IPS-18c (cell line): ENCODE measurements at regions not wholly inside any gene's neighbourhood (a gene's known extent, or its start where the extent isn't known, plus 50 kb on each side); places are given as distances from the start of the nearest gene placed in this dataset.
"Not testable (repeated sequence)": the region's sequence is repeated elsewhere in the genome, so short reads cannot be mapped to it uniquely, and the experiment has no call there.

Experiments
- H3K4me3 ChIP-seq: 2 replicates; pipeline ENCODE4 v1.7.0; 2013; ENCODE audit warnings: low read depth, mild to moderate bottlenecking, low read length, moderate library complexity; ENCODE audit not compliant: insufficient read depth
- H3K9me3 ChIP-seq: one replicate; pipeline ENCODE4 v1.6.1; 2013; ENCODE audit warnings: mild to moderate bottlenecking, low read length, moderate library complexity; ENCODE audit not compliant: control insufficient read depth, insufficient read depth

DNA sequence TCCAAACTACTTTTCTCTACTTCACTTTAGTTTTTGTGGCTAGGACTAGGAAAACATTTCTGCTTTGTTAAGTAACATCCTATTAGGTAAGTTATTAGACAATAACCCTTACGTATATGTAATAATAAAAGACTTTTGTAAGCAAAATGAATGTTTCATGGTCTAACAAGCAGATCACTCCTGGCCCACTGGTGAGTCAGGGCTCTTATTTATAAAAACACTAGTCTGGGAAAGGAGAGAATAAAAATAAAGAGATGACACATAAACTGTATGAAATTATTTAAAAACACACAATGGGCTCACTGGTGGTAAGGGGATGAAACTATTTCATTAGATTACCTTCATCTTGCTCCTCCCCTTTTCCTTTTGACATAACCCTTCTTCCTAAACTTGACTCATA, 2212.2 kb upstream of the ACO1 start:
- H3K4me3 ChIP-seq: no peak overlapping the region

DNA sequence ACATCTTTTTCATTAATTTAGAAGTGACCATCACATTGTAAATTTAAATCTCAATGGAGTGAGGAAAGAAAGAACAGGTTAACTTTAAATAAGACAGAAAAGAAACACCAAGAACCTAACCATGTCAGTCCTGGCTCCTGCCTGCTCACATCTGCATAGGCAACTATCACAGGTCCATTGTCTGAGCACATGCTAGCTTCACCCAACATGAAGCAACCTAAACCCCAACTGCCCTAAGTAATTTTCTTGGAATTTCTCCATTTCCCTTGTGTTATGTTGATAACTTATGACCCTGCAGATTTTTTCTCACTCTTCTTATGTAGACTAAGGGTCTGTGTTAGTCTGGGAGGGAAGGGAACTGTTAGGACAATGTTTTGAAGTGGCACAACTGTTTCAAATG, 2205.8 kb upstream of the ACO1 start:
- Histone ChIP-seq H3K4me3 (no peak overlapping the region), H3K9me3 (no peaks in the 10 kb centered on the region)

More for the DNA sequence above, 2212.2 kb upstream of the ACO1 start:
- H3K9me3 ChIP-seq: no peaks in the 10 kb centered on the region

DNA sequence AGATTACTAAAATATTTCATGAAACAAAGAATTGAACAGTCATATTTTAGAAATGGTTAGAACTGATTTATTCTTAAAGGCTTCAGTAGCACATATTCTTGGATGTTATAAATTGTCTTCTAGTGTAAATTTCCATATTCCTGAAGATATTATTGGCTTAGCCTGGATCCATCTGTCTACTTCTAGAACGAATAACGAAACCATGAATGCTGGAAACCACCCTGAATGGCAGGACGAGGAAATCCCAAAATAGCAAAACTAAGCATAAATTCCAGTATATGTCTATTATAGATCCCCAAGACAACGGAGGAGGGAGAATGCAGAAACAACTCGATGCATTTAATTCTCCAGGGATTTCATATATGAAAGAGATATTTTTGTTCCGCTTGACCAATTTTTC, 2191.0 kb upstream of the ACO1 start:
- Histone ChIP-seq H3K4me3 (no peak overlapping the region), H3K9me3 (no peaks in the 10 kb centered on the region)

DNA sequence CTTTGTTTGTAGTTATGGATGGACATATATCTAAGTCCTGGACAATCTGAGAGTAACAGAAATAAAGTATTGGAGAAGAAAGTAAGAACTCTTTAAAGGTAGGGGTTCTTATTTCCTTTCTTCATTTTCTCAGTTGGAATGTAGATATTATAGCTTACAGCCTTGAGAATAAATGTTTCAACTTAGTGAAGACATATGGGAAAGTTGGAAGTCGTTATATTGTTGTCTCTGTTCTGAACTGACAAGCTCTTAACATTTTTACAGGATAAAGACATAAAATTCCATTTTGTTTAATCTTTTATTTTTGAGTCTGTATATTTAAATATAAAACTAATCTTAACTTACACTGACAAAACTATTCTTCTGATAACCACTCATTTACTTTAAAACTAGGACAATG, 2187.5 kb upstream of the ACO1 start:
- H3K4me3 ChIP-seq: no peak overlapping the region
- H3K9me3 ChIP-seq: no peaks in the 10 kb centered on the region

DNA sequence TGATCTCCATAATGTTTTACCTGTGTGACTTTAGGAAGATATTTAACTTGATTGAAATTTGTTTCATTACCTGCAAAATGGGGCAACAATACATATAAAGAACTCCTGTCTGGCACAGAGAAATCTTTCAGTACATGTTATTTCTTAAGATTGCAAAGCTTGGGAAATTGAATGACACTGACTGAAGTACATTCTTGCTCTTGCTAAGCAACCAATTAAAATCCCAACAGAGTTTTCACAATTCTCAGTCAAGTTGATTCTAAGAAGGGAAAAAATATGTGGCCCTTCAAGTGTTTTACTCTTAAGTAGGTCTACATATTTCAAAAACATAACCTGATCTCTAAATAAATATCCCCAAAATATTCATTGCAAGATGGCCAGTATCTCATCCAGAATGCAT, 2187.0 kb upstream of the ACO1 start:
- no peak overlapping the region for H3K4me3 ChIP-seq
- no peaks in the 10 kb centered on the region for H3K9me3 ChIP-seq

DNA sequence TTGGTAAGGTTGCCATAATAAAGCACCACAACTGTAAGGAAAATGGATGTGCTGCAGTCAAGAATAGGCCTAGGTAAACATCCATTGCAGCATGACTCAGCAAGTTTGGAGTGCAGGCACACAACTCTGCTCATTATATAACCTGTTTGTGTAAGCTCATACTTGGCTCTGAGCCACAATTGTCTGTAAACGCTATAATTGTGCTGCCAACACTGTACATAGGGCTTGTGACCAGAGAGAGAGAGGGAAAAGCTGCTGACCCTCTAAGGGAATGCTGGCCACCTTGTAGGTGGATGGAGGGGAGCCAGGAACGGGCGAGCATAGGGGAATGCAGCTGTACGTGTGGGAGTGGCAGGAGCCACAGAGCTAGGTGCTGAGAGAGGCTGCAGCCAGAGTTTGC, 2186.5 kb upstream of the ACO1 start:
- H3K4me3 ChIP-seq: no peak overlapping the region
- H3K9me3 ChIP-seq: no peaks in the 10 kb centered on the region

DNA sequence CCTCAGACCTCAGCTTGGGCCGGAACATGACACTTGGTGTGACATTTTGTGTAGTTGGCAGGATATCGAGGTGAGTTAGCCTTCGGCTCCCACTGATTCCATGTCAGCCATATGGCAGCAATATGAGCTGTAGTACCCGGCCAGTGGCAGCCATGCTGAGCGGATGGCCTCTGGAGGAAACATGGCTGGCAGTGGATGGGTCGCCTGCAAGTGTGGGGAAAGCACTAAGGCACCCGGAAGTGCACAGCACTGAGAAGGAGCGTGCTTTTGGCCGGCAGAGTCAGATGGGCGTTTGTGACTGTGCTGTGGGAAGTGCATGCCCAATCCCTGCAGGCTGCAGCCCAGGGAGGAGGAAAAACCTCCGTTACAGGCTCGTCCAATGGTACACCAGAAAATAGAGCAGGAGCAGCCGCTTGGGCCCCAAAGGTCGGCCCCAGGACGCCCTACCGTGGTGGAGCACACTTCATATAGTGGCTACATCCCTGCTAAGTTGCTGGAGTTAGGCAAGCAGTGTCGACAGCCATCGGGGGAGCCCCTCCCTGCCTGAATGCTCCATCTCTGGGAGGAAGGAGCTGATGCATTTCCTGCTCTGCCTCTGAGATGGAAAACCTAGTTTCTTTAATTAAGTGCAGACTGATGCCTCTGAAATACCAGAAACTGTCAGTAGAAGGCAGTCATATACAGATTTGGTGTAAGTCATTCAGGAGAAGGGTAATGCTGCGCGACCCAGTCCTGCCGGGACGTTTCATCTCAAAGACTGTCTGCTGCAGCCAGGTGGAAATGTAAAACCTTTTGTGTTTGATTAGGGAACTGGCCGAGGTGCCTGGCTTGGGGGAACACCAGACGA, 2185.8 kb upstream of the ACO1 start:
- H3K9me3 ChIP-seq: no peaks in the 10 kb centered on the region
- no peak overlapping the region for H3K4me3 ChIP-seq

DNA sequence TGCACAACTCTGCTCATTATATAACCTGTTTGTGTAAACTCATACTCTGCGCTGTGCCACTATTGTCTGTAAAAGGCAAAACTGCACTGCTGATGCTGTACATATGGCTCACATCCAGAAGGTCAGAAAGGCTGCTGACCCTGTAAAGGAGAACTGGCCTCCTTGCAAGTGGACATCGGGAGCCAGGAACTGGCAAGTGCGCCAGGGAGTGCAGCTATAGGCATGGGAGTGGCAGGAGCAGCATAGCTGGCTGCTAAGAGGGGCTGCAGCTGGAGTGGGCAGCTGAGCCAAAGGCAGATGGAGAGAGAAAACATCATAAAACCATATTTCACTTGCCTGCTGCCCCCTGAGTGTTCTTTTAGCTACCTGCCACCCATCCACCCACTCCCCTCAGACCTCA, 2183.4 kb upstream of the ACO1 start:
- no peak overlapping the region for H3K4me3 ChIP-seq
- no peaks in the 10 kb centered on the region for H3K9me3 ChIP-seq

DNA sequence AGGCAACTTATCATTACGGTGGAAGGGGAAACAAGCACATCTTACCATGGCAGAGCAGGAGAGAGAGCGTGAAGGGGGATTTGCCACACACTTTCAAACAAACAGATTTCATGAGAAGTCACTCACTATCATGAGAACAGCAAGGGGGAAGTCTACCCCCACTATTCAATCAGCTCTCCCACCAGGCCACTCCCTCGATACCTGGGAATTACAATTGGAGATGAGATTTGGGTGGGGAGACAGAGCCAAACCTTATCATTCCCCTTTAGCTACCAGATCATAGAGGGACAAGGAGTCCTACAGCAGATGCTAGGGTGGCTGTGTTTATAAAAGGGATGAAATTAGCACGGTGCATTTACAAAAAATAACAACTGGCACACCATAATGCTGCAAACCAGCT, 2149.4 kb upstream of the ACO1 start:
- H3K9me3 ChIP-seq: no peaks in the 10 kb centered on the region
- H3K4me3 ChIP-seq: no peak overlapping the region

DNA sequence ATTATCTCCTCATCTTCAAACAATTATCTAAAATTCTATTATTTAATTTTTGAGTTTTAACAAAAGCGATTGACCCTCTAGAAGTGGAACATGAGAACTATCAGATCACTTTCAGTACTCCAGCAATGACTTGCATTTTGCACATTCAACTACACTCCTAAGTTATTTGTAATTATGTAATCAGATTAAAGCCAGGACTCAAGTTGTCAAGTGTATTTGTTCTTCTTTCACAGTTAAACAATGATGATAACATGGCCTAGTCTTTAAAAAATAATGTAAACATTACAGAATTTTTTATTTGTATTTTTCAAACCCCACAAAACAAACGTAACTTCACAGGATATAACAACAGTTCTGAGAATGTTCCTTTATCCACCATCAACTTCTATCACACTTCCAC, 2148.9 kb upstream of the ACO1 start:
- no peaks in the 10 kb centered on the region for H3K9me3 ChIP-seq

DNA sequence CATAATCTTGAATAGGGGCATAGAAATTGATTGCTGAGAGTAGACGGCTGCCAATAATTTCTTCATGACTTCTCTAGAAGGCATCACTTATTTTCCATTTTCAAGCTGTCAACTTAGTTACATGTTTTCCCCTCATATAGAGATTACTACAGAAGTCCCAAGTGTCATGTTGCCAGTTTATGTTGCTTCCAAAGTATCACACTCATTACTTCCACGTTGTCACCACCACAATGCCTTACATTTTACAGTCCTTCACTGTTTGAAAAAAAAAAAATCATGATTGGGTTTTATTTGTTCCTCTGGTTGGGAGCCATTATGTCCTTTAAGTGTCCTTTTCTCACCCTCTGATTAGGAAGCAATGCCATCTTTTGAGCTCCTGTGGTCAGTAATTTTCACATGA, 2144.6 kb upstream of the ACO1 start:
- no peaks in the 10 kb centered on the region for H3K9me3 ChIP-seq
- H3K4me3 ChIP-seq: no peak overlapping the region

More for the DNA sequence above, 2148.9 kb upstream of the ACO1 start:
- H3K4me3 ChIP-seq: no peak overlapping the region

DNA sequence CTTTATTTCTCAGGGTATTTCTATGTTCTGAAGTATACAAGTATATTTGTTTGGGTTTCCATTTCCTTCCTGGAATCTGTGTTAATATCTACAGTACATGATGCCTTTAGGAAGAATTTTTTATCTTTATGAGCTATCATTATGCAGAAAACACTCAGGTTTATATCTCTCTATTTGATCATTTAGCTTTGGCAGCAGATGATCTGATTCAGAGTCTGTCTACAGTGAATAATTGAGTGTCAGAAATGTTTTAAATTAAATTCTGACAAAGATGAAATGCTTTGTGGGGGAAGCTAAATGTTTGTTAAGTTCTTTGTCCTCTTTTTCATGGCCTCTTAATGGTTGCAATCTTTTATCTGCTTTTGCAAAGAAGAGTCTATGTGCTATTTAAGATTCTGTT, 2141.0 kb upstream of the ACO1 start:
- no peaks in the 10 kb centered on the region for H3K9me3 ChIP-seq

DNA sequence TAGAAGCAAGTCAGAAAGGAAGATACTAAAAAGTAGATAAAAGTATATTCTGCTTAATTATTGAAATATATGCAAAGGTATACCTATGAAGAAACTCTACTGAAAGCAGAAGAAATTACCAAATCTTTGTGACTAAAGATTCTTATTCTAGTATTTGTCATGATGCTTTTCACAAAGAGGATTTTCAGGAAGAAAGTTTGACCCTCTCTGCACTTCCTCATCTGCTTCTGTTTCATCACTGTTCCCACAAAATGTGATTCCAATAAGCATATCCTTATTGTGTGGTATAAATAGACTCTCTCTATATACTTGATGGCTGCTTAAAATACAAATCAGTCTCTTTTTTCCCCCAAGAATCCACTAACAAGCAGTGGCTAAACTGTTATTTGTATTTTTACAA, 2139.6 kb upstream of the ACO1 start:
- Histone ChIP-seq H3K9me3 (no peaks in the 10 kb centered on the region), H3K4me3 (no peak overlapping the region)

More for the DNA sequence above, 2141.0 kb upstream of the ACO1 start:
- H3K4me3 ChIP-seq: no peak overlapping the region

DNA sequence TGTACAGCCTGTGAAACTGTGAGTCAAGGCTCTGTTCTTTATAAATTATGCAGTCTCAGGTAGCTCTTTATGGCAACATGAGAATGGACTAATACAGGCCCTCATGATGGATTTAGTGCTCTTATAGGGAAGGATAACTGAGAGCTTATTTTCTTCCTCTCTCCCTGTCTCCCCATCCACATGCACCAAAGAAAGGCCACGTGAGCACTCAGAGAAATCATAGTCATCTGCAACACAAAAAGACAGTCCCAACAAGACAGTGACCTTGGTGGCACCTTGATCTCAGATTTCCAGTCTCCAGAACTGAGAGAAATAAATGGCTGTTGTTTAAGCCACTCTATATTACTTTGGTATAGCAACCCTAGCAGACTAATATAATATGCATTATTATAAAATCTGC, 2133.6 kb upstream of the ACO1 start:
- Histone ChIP-seq H3K9me3 (no peaks in the 10 kb centered on the region), H3K4me3 (no peak overlapping the region)

DNA sequence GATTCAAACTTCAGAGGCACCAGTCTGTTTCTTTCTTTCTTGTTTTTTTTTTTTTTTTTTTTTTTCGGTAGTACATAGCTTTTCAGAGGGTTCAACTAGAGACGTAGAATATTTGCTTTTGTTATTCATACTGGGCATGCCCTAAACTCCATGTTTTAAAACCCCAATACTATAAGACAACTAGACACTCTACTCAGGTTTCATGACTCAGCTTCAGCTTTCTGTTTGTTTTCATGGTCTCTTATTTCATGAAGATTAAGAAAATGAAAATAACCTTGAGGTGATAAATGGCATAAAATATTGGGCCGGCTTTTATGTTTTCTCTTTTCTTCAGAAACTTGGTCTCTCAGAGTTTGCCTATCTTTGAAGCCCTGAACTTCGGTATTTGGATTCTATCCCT, 2126.3 kb upstream of the ACO1 start:
- H3K4me3 ChIP-seq: no peak overlapping the region

DNA sequence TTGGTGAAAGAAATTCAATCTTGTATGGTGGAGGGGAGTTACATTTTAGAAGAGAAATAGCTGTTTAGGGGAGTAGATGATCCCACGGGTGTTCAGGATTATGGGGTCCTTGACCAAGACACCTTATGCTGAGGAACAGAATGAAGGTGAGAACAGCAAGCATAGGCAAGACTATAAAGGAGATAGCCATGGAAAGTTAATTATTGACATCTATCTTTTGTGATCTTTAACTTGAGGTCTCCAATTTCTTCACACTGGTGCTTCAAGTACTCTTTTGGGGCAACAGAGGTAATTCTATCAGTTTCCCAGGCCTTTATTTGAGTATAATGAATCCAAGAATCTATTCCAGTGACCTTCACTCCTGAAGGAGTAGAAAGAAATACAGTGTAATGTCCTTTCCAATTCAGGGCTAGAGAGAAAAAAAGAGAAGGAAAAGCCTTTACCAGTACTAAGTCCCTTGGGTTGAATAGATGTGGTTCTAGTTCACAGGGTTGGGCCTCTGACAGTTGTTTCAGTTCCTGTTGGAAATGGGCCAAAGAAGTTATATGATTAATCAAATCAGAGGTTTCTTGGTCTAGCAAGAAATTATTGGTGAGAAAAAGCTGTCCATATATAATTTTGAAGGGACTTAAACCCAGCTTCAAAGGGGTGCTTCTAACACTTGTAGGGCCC, 2104.1 kb upstream of the ACO1 start:
- Histone ChIP-seq H3K9me3 (no peaks in the 10 kb centered on the region), H3K4me3 (no peak overlapping the region)

More for the DNA sequence above, 2126.3 kb upstream of the ACO1 start:
- no peaks in the 10 kb centered on the region for H3K9me3 ChIP-seq

DNA sequence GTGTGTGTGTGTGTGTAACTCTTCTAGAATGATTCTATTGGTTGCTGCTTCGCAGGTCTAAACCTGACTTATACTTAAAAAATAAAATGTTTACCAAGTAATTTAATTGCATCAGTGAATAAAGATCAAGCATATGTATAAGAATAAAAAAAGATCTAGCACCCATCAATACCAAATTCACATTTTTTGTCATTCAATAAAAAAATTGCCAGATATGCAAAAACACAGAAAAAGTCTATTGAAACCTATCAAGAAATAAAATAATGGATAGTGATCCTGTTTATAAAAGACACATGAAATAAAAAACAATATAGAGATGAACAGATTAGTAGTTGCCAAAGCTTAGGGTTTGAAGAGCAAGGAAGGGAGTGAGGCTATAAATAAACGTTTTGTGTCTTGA, 2095.0 kb upstream of the ACO1 start:
- H3K9me3 ChIP-seq: no peaks in the 10 kb centered on the region

DNA sequence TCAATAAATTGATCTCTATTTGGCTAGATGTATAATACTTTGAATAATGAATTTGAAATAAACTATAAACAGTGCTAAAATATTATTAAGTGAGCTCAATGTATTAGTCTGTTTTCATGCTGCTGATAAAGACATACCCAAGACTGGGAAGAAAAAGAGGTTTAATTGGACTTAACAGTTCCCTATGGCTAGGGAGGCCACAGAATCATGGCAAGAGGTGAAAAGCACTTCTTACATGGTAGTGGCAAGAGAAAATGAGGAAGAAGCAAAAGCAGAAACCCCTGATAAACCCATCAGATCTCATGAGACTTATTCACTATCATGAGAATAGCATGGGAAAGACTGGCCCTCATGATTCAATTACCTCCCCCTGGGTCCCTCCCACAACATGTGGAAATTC, 2092.4 kb upstream of the ACO1 start:
- H3K9me3 ChIP-seq, H3K4me3 ChIP-seq: not testable (repeated sequence)

More for the DNA sequence above, 2095.0 kb upstream of the ACO1 start:
- H3K4me3 ChIP-seq: no peak overlapping the region
